GM10248 (cell line): ENCODE measurements at regions not wholly inside any gene's neighbourhood (a gene's known extent, or its start where the extent isn't known, plus 50 kb on each side); places are given as distances from the start of the nearest gene placed in this dataset.

ENCODE experiments used
- CTCF ChIA-PET: fragments of 300-600 bp; sonication (Branson Sonifier 250); formaldehyde crosslinking; extraction: SDS; loops from one replicate; lab custom pipeline; 2021; ENCODE audit warnings: antibody characterized with exemption; lab: Yijun Ruan, JAX
- POLR2A ChIA-PET: fragments of 350-650 bp; sonication (Branson Sonifier 250); formaldehyde crosslinking; extraction: SDS; loops from one replicate; lab custom pipeline; 2020; ENCODE audit warnings: antibody characterized with exemption; lab: Yijun Ruan, JAX
- DNase-seq: peaks from one replicate; pipeline ENCODE4 v3.0.0; 2012; ENCODE audit errors: extremely low spot score
- TF ChIP-seq, protein P1 (sequence below): IDR thresholded peaks from 2 replicates; pipeline ENCODE4 v1.5.1; 2012; ENCODE audit warnings: mild to moderate bottlenecking, low read depth; ENCODE audit errors: extremely low read depth, missing control alignments, control extremely low read depth

DNA sequence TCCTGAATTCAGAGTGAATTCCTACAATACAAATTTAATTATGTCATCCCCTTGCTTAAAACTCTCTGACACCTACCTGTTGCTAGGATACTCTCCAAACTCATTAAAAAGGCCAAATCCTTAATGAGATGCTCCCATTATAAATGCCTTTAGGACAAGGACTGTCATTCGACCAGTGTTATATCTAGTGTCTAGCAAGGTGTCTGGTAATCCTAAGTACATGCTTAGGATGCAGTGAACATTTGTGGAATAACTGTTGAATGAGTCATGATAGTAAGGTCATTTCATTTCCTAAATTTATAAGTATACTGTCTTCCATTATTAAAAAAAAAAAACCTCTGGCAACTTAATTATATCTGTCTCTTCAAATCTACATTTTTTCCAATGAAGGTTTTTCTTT, 588.9 kb upstream of the NRXN1 start:
- ChIA-PET POLR2A (no interaction called here), CTCF (no interaction called here)
- DNase-seq = no peak
- TF ChIP-seq, protein P1, sequence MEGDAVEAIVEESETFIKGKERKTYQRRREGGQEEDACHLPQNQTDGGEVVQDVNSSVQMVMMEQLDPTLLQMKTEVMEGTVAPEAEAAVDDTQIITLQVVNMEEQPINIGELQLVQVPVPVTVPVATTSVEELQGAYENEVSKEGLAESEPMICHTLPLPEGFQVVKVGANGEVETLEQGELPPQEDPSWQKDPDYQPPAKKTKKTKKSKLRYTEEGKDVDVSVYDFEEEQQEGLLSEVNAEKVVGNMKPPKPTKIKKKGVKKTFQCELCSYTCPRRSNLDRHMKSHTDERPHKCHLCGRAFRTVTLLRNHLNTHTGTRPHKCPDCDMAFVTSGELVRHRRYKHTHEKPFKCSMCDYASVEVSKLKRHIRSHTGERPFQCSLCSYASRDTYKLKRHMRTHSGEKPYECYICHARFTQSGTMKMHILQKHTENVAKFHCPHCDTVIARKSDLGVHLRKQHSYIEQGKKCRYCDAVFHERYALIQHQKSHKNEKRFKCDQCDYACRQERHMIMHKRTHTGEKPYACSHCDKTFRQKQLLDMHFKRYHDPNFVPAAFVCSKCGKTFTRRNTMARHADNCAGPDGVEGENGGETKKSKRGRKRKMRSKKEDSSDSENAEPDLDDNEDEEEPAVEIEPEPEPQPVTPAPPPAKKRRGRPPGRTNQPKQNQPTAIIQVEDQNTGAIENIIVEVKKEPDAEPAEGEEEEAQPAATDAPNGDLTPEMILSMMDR = no peak

DNA sequence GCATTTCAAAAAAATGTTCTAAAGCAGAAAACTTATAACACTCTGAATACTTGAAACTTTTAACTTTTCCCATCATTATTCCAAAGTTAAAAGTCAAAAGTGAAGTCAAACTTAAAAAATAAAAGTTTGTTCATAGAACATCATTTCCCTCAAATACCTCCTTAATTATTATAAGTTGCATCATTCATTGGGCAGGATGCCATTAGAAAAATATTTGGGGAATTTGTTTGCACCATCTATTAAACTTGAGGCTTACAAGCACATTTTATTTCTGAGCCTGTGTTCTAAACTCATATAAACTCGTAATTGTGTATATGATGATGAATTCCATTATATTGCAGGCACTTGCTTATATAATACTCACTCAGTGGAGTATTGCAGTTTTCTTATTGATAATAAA, 588.0 kb upstream of the NRXN1 start:
- ChIA-PET CTCF (no interaction called here), POLR2A (no interaction called here)
- TF ChIP-seq, protein P1 = no peak
- DNase-seq = no peak

DNA sequence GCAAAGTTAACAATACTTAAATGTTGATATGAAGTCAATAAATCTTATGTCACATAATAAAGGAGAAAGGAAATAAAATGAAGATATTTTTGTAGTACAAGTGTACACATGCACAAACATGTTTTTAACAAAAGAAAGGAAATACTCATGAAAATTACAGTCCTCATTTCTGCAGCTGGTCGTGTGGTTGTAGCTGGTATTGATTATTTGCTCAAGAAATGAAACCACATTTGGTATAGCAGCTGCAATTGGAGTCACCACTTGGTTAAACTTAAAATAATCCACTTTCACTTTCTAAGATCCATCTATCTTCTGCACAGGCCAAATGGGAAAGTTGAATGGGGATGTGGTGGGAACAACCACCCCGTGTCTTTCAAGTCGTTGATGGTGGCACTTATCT, 580.5 kb upstream of the NRXN1 start:
- CTCF ChIA-PET = interaction anchor here (1.5 kb wide), 1 partner anchor 11 kb away, joined by 3 read pairs; no protein-coding TSS in a partner anchor
- TF ChIP-seq, protein P1 = no peak
- POLR2A ChIA-PET = no interaction called here
- DNase-seq = no peak

DNA sequence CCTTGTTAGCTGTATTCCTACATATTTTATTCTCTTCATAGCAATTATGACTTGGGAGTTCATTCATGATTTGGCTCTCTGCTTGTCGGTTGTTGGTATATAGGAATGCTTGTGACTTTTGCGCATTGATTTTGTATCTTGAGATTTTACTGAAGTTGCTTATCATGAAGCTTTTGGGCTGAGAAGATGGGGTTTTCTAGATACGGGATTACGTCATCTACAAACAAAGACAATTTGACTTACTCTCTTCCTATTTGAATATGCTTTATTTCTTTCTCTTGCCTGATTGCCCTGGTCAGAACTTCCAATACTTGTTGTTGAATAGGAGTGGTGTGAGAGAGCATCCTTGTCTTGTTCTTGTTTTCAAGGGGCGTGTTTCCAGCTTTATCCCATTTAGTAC, 569.8 kb upstream of the NRXN1 start:
- TF ChIP-seq, protein P1 = no peak
- ChIA-PET CTCF (interaction anchor here (0.7 kb wide), 1 partner anchor 10 kb away, joined by 3 read pairs; no protein-coding TSS in a partner anchor), POLR2A (no interaction called here)
- DNase-seq = no peak

DNA sequence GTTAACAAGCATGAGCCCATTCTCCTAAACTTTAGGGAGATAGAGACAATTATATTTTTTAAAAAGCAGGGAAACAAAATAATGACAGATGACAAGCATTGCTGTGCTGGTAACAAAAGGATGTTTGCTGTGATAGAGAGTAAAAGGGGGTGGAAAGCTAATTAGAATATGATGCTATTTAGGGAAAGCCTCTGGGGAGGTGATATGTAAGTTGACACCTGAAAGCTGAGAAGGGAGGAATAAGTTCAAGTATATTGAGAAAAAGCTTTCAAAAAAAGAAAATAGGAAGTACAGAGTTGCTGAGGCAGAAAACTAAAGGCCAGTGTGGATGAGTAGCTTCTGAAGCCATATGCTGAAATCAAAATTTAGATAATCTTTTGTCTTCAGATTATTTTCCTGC, 565.2 kb upstream of the NRXN1 start:
- ChIA-PET POLR2A (no interaction called here), CTCF (no interaction called here)
- TF ChIP-seq, protein P1 = no peak
- DNase-seq = no peak

GRCh38 chr2:51595836-51596235, 563.9 kb upstream of the NRXN1 start:
- CTCF ChIA-PET = no interaction called here

More at GRCh38 chr2:51595836-51596235, 563.9 kb upstream of the NRXN1 start:
- DNase-seq = no peak
- POLR2A ChIA-PET = no interaction called here
- TF ChIP-seq, protein P1 = no peak
